Spinal cord (tissue), 9 donors: ENCODE measurements at regions not wholly inside any gene's neighbourhood (a gene's known extent, or its start where the extent isn't known, plus 50 kb on each side); places are given as distances from the start of the nearest gene placed in this dataset.

Experiments used
- DNase-seq, 6 donors: peaks; one replicate each; pipeline versions ENCODE4 v3.0.0 to v3.0.0-alpha.2; 2013 to 2015; ENCODE audit warnings: low spot score in 6 of 6, low read depth in 4 of 6
- H3K27ac ChIP-seq: one replicate; pipeline ENCODE4 v1.5.1; 2013; ENCODE audit warnings: low read depth, low read length, control low read depth
- H3K27me3 ChIP-seq: one replicate; pipeline ENCODE4 v1.6.1; 2013; ENCODE audit warnings: low read length; ENCODE audit not compliant: control insufficient read depth, insufficient read depth
- H3K36me3 ChIP-seq: one replicate; pipeline ENCODE4 v1.6.1; 2013; ENCODE audit warnings: low read length; ENCODE audit not compliant: control insufficient read depth, insufficient read depth
- H3K4me1 ChIP-seq: one replicate; pipeline ENCODE4 v1.6.1; 2013; ENCODE audit warnings: low read length; ENCODE audit not compliant: control insufficient read depth, insufficient read depth
- H3K4me3 ChIP-seq: one replicate; pipeline ENCODE4 v1.5.1; 2013; ENCODE audit warnings: low read depth, low read length, control low read depth
- H3K9me3 ChIP-seq: one replicate; pipeline ENCODE4 v1.6.1; 2013; ENCODE audit warnings: low read length; ENCODE audit not compliant: control insufficient read depth, insufficient read depth
- WGBS: methylation state at CpG from one replicate; pipeline ENCODE4 v1.1.5; 2013; ENCODE audit warnings: missing lambda C conversion rate; ENCODE audit not compliant: insufficient coverage; 5-methylcytosine and 5-hydroxymethylcytosine counted together
- donor health status: healthy.

- Histone ChIP-seq H3K4me1 (no peaks in the 10 kb centered on the region), H3K9me3 (no peaks in the 10 kb centered on the region), H3K27ac (no peak overlapping the region), H3K36me3 (no peaks in the 10 kb centered on the region), H3K4me3 (no peak overlapping the region), H3K27me3 (no peaks in the 10 kb centered on the region)
- no peak for DNase-seq
- WGBS, result no CpG with 5 or more reads among the region's 1 CpG
Observed at GRCh38 chr7:110336423-110336822, 754.5 kb upstream of the LRRN3 start.

GRCh38 chr7:110337646-110338045 is 753.3 kb upstream of the LRRN3 start:
- WGBS, result no CpG with 5 or more reads among the region's 5 CpGs
- no peaks in the 10 kb centered on the region for H3K4me1 ChIP-seq

GRCh38 chr7:110347081-110347480 is 743.8 kb upstream of the LRRN3 start:
- Histone ChIP-seq H3K4me1 (no peaks in the 10 kb centered on the region), H3K27me3 (no peaks in the 10 kb centered on the region), H3K4me3 (no peak overlapping the region), H3K36me3 (no peaks in the 10 kb centered on the region), H3K27ac (no peak overlapping the region), H3K9me3 (no peaks in the 10 kb centered on the region)
- DNase-seq, result peak in 3 of 6 donors; percentile 2 to 57 (median 36)
- WGBS, result 73% methylated on average over 3 of the region's 3 CpGs

More at GRCh38 chr7:110337646-110338045, 753.3 kb upstream of the LRRN3 start:
- no peak for DNase-seq
- no peak overlapping the region for H3K4me3 ChIP-seq
- H3K9me3 ChIP-seq, result no peaks in the 10 kb centered on the region
- no peaks in the 10 kb centered on the region for H3K36me3 ChIP-seq
- H3K27ac ChIP-seq, result no peak overlapping the region
- no peaks in the 10 kb centered on the region for H3K27me3 ChIP-seq

GRCh38 chr7:110356438-110356837 is 734.5 kb upstream of the LRRN3 start:
- WGBS, result 94% methylated on average over 5 of the region's 8 CpGs
- H3K27me3 ChIP-seq, result no peaks in the 10 kb centered on the region

GRCh38 chr7:110358028-110358427 is 732.9 kb upstream of the LRRN3 start:
- Histone ChIP-seq H3K9me3 (no peaks in the 10 kb centered on the region), H3K4me1 (no peaks in the 10 kb centered on the region), H3K27ac (no peak overlapping the region), H3K4me3 (no peak overlapping the region), H3K27me3 (no peaks in the 10 kb centered on the region), H3K36me3 (no peaks in the 10 kb centered on the region)
- no CpG with 5 or more reads among the region's 1 CpG for WGBS
- no peak for DNase-seq

More at GRCh38 chr7:110356438-110356837, 734.5 kb upstream of the LRRN3 start:
- Histone ChIP-seq H3K27ac (no peak overlapping the region), H3K4me1 (no peaks in the 10 kb centered on the region), H3K36me3 (no peaks in the 10 kb centered on the region), H3K9me3 (no peaks in the 10 kb centered on the region), H3K4me3 (no peak overlapping the region)
- no peak for DNase-seq

GRCh38 chr7:110371709-110372108 is 719.2 kb upstream of the LRRN3 start:
- Histone ChIP-seq H3K4me3 (no peak overlapping the region), H3K27ac (no peak overlapping the region)
- WGBS, result no CpG with 5 or more reads among the region's 3 CpGs

GRCh38 chr7:110372685-110373084 is 718.2 kb upstream of the LRRN3 start:
- Histone ChIP-seq H3K36me3 (no peaks in the 10 kb centered on the region), H3K27me3 (no peaks in the 10 kb centered on the region), H3K9me3 (no peaks in the 10 kb centered on the region), H3K4me3 (no peak overlapping the region), H3K4me1 (no peaks in the 10 kb centered on the region), H3K27ac (no peak overlapping the region)
- WGBS, result 80% methylated on average over 1 of the region's 2 CpGs
- no peak for DNase-seq

More at GRCh38 chr7:110371709-110372108, 719.2 kb upstream of the LRRN3 start:
- Histone ChIP-seq H3K4me1 (no peaks in the 10 kb centered on the region), H3K9me3 (no peaks in the 10 kb centered on the region), H3K36me3 (no peaks in the 10 kb centered on the region), H3K27me3 (no peaks in the 10 kb centered on the region)
- no peak for DNase-seq

- no peaks in the 10 kb centered on the region for H3K9me3 ChIP-seq
- DNase-seq, result peak in 2 of 6 donors; percentile 29 to 57
- H3K27ac ChIP-seq, result no peak overlapping the region
- no peak overlapping the region for H3K4me3 ChIP-seq
- no peaks in the 10 kb centered on the region for H3K27me3 ChIP-seq
- WGBS, result no CpG with 5 or more reads among the region's 1 CpG
- H3K4me1 ChIP-seq, result no peaks in the 10 kb centered on the region
- no peaks in the 10 kb centered on the region for H3K36me3 ChIP-seq
Observed at GRCh38 chr7:110373416-110373815, 717.5 kb upstream of the LRRN3 start.

GRCh38 chr7:110373859-110374258 is 717.1 kb upstream of the LRRN3 start:
- H3K4me1 ChIP-seq, result no peaks in the 10 kb centered on the region
- 100% methylated on average over 1 of the region's 2 CpGs for WGBS
- H3K27me3 ChIP-seq, result no peaks in the 10 kb centered on the region
- DNase-seq, result no peak
- H3K27ac ChIP-seq, result no peak overlapping the region
- no peaks in the 10 kb centered on the region for H3K36me3 ChIP-seq
- no peak overlapping the region for H3K4me3 ChIP-seq
- no peaks in the 10 kb centered on the region for H3K9me3 ChIP-seq

GRCh38 chr7:110375068-110375467 is 715.9 kb upstream of the LRRN3 start:
- H3K36me3 ChIP-seq, result no peaks in the 10 kb centered on the region
- no peak overlapping the region for H3K4me3 ChIP-seq
- H3K4me1 ChIP-seq, result no peaks in the 10 kb centered on the region
- H3K27me3 ChIP-seq, result no peaks in the 10 kb centered on the region
- no peak overlapping the region for H3K27ac ChIP-seq
- no peak for DNase-seq
- H3K9me3 ChIP-seq, result no peaks in the 10 kb centered on the region
- WGBS, result no CpG with 5 or more reads among the region's 1 CpG
